Stimulated activated CD8-positive, alpha-beta memory T cell treated with anti-CD3 and anti-CD28 coated beads, Interleukin-7, amount 100 ng/mL, for 1 hour (primary cell): ENCODE measurements at regions not wholly inside any gene's neighbourhood (a gene's known extent, or its start where the extent isn't known, plus 50 kb on each side); places are given as distances from the start of the nearest gene placed in this dataset.
"Not testable (repeated sequence)": the region's sequence is repeated elsewhere in the genome, so short reads cannot be mapped to it uniquely, and the experiment has no call there.

Experiments used
- DNase-seq, 2 donors: peaks; one replicate each; pipeline ENCODE4 v3.0.0-alpha.2; 2020; ENCODE audit warnings: low read depth in 2 of 2

- DNase-seq: no peak
These were observed 53.5 kb downstream of the PAGE2 start for GRCh38 chrX:55142206-55142918.

- DNase-seq: no peak
These were observed 54.1 kb downstream of the PAGE2 start for GRCh38 chrX:55142919-55143310.

- no peak for DNase-seq
These were observed 54.8 kb downstream of the PAGE2 start for GRCh38 chrX:55143621-55144020.

GRCh38 chrX:55144697-55145096, 55.9 kb downstream of the PAGE2 start:
- no peak for DNase-seq

- no peak for DNase-seq
These were observed 60.4 kb downstream of the PAGE2 start for GRCh38 chrX:55149242-55149641.

GRCh38 chrX:55151199-55151598, 62.4 kb downstream of the PAGE2 start:
- DNase-seq: no peak

- no peak for DNase-seq
These were observed 60.6 kb upstream of the PAGE5 start for GRCh38 chrX:55159551-55159950.

- DNase-seq: peak; percentile 71 to 81
These were observed 59.2 kb upstream of the PAGE5 start for GRCh38 chrX:55160685-55161552.

GRCh38 chrX:55161581-55161980, 58.6 kb upstream of the PAGE5 start:
- no peak for DNase-seq

GRCh38 chrX:55163171-55163570, 57.0 kb upstream of the PAGE5 start:
- DNase-seq: no peak

GRCh38 chrX:55165026-55165425, 55.1 kb upstream of the PAGE5 start:
- DNase-seq: not testable (repeated sequence)

GRCh38 chrX:55167124-55167803, 52.9 kb upstream of the PAGE5 start:
- no peak for DNase-seq

- DNase-seq: no peak
These were observed 52.2 kb upstream of the PAGE5 start for GRCh38 chrX:55167901-55168300.

- DNase-seq: no peak
These were observed 50.4 kb upstream of the PAGE5 start for GRCh38 chrX:55169782-55170181.
